Tibial nerve (tissue), 4 donors: ENCODE measurements at regions not wholly inside any gene's neighbourhood (a gene's known extent, or its start where the extent isn't known, plus 50 kb on each side); places are given as distances from the start of the nearest gene placed in this dataset.

ENCODE experiments used
- CTCF ChIP-seq, 5 experiments: fragments of 200-600 bp in 3 of 5; fragments of 450-650 bp in 2 of 5; sonication (generic) in 3 of 5; IDR thresholded peaks; one replicate each; pipeline ENCODE4 v1.5.1; 2016 to 2019; ENCODE audit warnings: antibody characterized with exemption in 5 of 5, mild to moderate bottlenecking in 3 of 5, moderate library complexity in 2 of 5
- EP300 ChIP-seq, 2 donors: sonication (generic); formaldehyde crosslinking; IDR thresholded peaks; one replicate each; pipeline ENCODE4 v1.6.1; 2017; ENCODE audit warnings: antibody characterized with exemption in 2 of 2, mild to moderate bottlenecking in 1 of 2
- POLR2A ChIP-seq, 2 donors: fragments of 450-650 bp; IDR thresholded peaks; one replicate each; pipeline ENCODE4 v1.6.1; 2017; ENCODE audit warnings: antibody characterized with exemption in 2 of 2, mild to moderate bottlenecking in 2 of 2, moderate library complexity in 2 of 2

- TF ChIP-seq CTCF (IDR thresholded peaks at IDR 0.05): no peak
- no peak for TF ChIP-seq POLR2A (IDR thresholded peaks at IDR 0.05)
- TF ChIP-seq EP300 (IDR thresholded peaks at IDR 0.05): no peak
Observed at GRCh38 chr4:136458326-136458725, 1074.0 kb downstream of the PCDH18 start.
